ENCODE measurements at regions not wholly inside any gene's neighbourhood (a gene's known extent, or its start where the extent isn't known, plus 50 kb on each side); places are given as distances from the start of the nearest gene placed in this dataset.

GRCh38 chr2:146869328-146869727, 975.5 kb upstream of the ACVR2A start:
- intact Hi-C loops (cut with micrococcal nuclease): no loop called here
- no peaks in the 10 kb centered on the region for H3K27me3 Mint-ChIP-seq
- Histone ChIP-seq H3K79me2 (ENCODE audit: control insufficient read depth, insufficient read depth, low read length) (no peaks in the 10 kb centered on the region), H3K4me2 (replicated peaks; ENCODE audit: low read depth, low read length, poor library complexity, severe bottlenecking) (no peak overlapping the region), H3K27me3 (replicated peaks in 1 of 4; ENCODE audit: control extremely low read depth in 1 of 4, control insufficient read depth in 3 of 4, insufficient read depth in 4 of 4, low read length in 3 of 4) (no peaks in the 10 kb centered on the region), H3K9me3 (ENCODE audit: control extremely low read depth in 1 of 3, control insufficient read depth in 2 of 3, insufficient read depth in 1 of 3, low read length in 2 of 3) (no peaks in the 10 kb centered on the region), H3K4me1 (ENCODE audit: control insufficient read depth in 2 of 2, insufficient read depth in 2 of 2, low read length in 2 of 2) (no peaks in the 10 kb centered on the region), H3K36me3 (replicated peaks in 1 of 2; ENCODE audit: control extremely low read depth in 1 of 2, control insufficient read depth in 1 of 2, extremely low read depth in 1 of 2, insufficient read depth in 2 of 2, low read length in 1 of 2) (no peaks in the 10 kb centered on the region), H2AFZ (ENCODE audit: insufficient read depth, low read depth, low read length, poor library complexity, severe bottlenecking) (no peak overlapping the region), H3K4me3 (ENCODE audit: control extremely low read depth in 1 of 5, extremely low read depth in 1 of 5, insufficient read depth in 1 of 5, low read depth in 2 of 5, low read length in 4 of 5) (no peak overlapping the region), H4K20me1 (ENCODE audit: control insufficient read depth, insufficient read depth, low read length, poor library complexity, severe bottlenecking) (no peaks in the 10 kb centered on the region), H3K27ac (ENCODE audit: low read length in 2 of 2) (no peak overlapping the region), H3K9ac (ENCODE audit: low read length) (no peak overlapping the region)
- H3K4me1 Mint-ChIP-seq: no peaks in the 10 kb centered on the region
- no peak for ATAC-seq (ENCODE audit: low read depth)
- POLR2A ChIA-PET: no interaction called here
- H3K4me3 Mint-ChIP-seq: no peak overlapping the region
- H3K27ac Mint-ChIP-seq: no peak overlapping the region
- H3K9me3 Mint-ChIP-seq (ENCODE audit: insufficient read depth): peaks cover 5% of the 10 kb centered on the region
- TF ChIP-seq, protein P1, sequence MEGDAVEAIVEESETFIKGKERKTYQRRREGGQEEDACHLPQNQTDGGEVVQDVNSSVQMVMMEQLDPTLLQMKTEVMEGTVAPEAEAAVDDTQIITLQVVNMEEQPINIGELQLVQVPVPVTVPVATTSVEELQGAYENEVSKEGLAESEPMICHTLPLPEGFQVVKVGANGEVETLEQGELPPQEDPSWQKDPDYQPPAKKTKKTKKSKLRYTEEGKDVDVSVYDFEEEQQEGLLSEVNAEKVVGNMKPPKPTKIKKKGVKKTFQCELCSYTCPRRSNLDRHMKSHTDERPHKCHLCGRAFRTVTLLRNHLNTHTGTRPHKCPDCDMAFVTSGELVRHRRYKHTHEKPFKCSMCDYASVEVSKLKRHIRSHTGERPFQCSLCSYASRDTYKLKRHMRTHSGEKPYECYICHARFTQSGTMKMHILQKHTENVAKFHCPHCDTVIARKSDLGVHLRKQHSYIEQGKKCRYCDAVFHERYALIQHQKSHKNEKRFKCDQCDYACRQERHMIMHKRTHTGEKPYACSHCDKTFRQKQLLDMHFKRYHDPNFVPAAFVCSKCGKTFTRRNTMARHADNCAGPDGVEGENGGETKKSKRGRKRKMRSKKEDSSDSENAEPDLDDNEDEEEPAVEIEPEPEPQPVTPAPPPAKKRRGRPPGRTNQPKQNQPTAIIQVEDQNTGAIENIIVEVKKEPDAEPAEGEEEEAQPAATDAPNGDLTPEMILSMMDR (IDR thresholded peaks at IDR 0.05): no peak
- TF ChIP-seq EZH2 (IDR thresholded peaks at IDR 0.05; ENCODE audit: borderline replicate concordance, insufficient read depth, low read depth, low read length, poor library complexity, severe bottlenecking): no peak
- CTCF ChIA-PET: no interaction called here
- no peak for DNase-seq

GRCh38 chr2:146868051-146868450, 976.8 kb upstream of the ACVR2A start:
- H3K4me1 ChIP-seq (ENCODE audit: control insufficient read depth in 2 of 2, insufficient read depth in 2 of 2, low read length in 2 of 2): no peaks in the 10 kb centered on the region
- no peaks in the 10 kb centered on the region for H3K27me3 ChIP-seq (replicated peaks in 1 of 4; ENCODE audit: control extremely low read depth in 1 of 4, control insufficient read depth in 3 of 4, insufficient read depth in 4 of 4, low read length in 3 of 4)
- CTCF ChIA-PET: no interaction called here
- no peak overlapping the region for H3K9ac ChIP-seq (ENCODE audit: low read length)
- H3K9me3 ChIP-seq (ENCODE audit: control extremely low read depth in 1 of 3, control insufficient read depth in 2 of 3, insufficient read depth in 1 of 3, low read length in 2 of 3): peaks cover 0 to 4% (median 0%) of the 10 kb centered on the region in 3 donors
- intact Hi-C loops (cut with micrococcal nuclease): no loop called here
- H3K4me2 ChIP-seq (replicated peaks; ENCODE audit: low read depth, low read length, poor library complexity, severe bottlenecking): no peak overlapping the region
- H3K4me3 Mint-ChIP-seq: no peak overlapping the region
- H3K36me3 ChIP-seq (replicated peaks in 1 of 2; ENCODE audit: control extremely low read depth in 1 of 2, control insufficient read depth in 1 of 2, extremely low read depth in 1 of 2, insufficient read depth in 2 of 2, low read length in 1 of 2): no peaks in the 10 kb centered on the region
- DNase-seq (no peak), ATAC-seq (ENCODE audit: low read depth) (no peak)
- no peaks in the 10 kb centered on the region for H3K79me2 ChIP-seq (ENCODE audit: control insufficient read depth, insufficient read depth, low read length)
- H3K27ac ChIP-seq (ENCODE audit: low read length in 2 of 2): no peak overlapping the region
- H3K27me3 Mint-ChIP-seq: no peaks in the 10 kb centered on the region
- no peak overlapping the region for H3K27ac Mint-ChIP-seq
- TF ChIP-seq, protein P1 (IDR thresholded peaks at IDR 0.05): no peak
- TF ChIP-seq EZH2 (IDR thresholded peaks at IDR 0.05; ENCODE audit: borderline replicate concordance, insufficient read depth, low read depth, low read length, poor library complexity, severe bottlenecking): no peak
- POLR2A ChIA-PET: no interaction called here
- peaks cover 12% of the 10 kb centered on the region for H3K9me3 Mint-ChIP-seq (ENCODE audit: insufficient read depth)
- no peak overlapping the region for H3K4me3 ChIP-seq (ENCODE audit: control extremely low read depth in 1 of 5, extremely low read depth in 1 of 5, insufficient read depth in 1 of 5, low read depth in 2 of 5, low read length in 4 of 5)
- H4K20me1 ChIP-seq (ENCODE audit: control insufficient read depth, insufficient read depth, low read length, poor library complexity, severe bottlenecking): no peaks in the 10 kb centered on the region
- H3K4me1 Mint-ChIP-seq: no peaks in the 10 kb centered on the region
- no peak overlapping the region for H2AFZ ChIP-seq (ENCODE audit: insufficient read depth, low read depth, low read length, poor library complexity, severe bottlenecking)
